NCI-H2227 (cell line): ENCODE measurements at regions not wholly inside any gene's neighbourhood (a gene's known extent, or its start where the extent isn't known, plus 50 kb on each side); places are given as distances from the start of the nearest gene placed in this dataset.
"Not testable (repeated sequence)": the region's sequence is repeated elsewhere in the genome, so short reads cannot be mapped to it uniquely, and the experiment has no call there.

Source experiments
- DNase-seq: peaks from one replicate; lab custom pipeline; 2025; ENCODE audit not compliant: unreplicated experiment; lab: John Stamatoyannopoulos, UW

DNA sequence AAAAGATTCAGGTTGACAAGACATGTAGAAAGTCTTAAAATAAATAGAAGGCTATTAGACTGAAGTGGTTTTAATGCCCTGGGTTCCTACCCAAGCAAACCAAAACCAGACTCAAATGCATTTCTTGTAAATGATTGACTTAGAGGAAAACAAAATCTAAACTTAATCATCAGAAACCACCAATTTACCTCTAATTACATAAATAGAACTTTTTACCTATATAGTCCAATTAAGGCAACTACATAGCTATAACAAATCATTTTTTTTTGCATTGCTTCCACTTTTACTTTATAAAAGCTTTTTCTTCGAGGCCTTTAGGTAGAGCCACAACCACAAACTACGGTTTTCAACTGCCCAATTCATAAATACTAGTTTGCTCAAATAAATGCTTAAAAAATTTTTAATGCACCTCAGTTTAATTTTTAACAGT, 231.3 kb upstream of the ARHGEF26 start:
- DNase-seq = no peak

DNA sequence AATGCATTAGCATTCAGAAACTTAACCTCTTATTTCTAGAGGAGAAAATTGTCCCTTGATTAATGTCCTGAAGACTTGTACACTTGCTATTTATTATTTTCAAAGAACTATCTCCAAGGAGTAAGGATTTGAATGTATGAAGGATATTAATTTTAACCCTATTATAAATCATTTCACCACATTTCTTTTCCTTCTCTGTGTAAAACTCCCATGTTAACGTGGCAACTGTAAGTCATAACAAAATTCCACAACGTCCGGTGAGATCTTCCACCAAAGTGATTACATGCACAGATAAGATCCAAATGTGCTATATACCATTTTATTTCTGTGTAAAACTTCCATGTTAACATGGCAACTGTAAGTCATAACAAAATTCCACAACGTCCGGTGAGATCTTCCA, 229.1 kb upstream of the ARHGEF26 start:
- DNase-seq = no peak

DNA sequence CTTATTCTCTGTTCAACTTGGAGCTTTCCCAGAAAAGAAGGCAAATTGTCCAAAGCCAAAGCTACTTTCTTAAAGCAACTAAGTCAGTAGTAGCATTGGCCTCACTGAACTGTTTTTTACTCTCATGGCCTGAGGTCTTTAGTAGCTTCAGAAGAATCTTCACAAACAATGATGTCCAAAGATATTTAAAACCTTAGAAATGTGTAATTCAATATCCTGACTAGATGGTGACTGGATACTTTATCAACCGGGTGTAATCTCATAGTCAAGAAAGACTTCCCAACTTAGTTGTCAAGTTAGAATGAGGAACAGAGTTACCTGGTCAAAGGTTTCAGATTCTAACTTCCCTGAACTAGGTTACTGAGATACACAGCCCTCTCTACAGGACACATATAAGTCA, 226.3 kb upstream of the ARHGEF26 start:
- DNase-seq = no peak

DNA sequence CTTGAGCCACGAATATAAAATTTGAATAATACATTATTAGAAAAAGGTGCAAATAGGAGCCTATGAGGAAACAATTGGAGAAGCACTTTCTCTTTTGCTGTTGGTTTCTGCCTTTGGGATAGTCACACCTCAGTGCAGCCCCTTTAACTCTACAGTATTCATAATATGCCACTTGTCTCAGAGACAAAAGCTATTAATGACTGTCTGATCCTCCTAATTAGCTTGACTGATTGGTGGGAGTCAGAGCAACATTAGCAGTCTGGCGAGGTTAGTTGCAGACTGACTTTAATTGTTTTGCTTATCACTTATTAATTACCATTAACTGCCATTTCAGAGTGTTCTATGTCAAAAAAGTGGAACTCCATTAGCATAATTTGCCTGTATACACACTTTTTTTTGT, 225.0 kb upstream of the ARHGEF26 start:
- no peak for DNase-seq

DNA sequence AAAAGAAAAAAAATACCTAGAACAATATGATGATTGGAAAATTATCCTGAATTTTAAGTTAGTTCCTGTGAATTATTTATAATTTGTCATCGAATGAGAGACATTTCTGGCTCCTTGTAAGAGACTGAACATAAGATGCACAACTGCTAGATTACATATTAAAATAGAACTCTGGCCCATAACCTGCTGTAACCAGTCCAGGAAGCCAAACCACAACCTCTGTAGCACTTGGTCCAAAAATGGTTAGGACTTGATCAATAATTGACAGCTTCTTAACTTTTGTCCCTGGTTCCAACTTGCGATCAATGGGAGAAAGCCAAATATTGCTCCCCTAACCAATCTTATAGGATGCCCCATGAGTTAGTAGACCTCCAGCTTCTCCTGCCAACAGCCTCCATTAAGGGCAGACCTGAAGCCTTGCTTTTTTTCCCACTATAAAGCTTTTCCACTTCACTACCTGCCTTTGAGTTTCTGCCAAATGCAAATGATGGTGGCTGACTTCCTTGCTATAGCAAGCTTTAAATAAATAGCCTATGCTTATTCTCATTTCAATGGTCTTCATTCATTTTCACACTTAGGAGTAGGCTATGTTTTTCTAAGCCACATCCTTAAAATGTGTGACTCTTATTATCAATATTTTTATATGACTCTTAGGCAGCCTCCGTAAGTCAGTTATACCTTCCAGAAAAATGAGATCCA, 224.0 kb upstream of the ARHGEF26 start:
- DNase-seq = no peak

DNA sequence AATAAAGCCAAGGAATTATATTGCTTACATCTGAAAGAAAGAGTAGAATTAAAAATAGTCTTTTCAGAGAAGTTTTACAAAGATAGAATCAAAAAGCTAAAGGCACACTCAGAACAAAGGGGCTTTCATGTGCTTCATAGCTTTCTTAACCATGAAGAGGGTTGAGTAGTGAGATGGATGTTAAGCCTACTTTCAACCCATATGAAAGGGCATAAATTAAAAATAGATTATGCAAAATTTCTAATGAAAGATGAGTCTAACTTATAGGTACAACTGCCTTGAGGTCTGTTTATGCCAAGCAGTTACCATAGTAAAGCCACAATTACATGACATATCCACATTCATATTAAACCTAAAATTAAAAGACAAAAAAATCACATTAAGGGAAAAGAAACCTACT, 223.3 kb upstream of the ARHGEF26 start:
- no peak for DNase-seq

DNA sequence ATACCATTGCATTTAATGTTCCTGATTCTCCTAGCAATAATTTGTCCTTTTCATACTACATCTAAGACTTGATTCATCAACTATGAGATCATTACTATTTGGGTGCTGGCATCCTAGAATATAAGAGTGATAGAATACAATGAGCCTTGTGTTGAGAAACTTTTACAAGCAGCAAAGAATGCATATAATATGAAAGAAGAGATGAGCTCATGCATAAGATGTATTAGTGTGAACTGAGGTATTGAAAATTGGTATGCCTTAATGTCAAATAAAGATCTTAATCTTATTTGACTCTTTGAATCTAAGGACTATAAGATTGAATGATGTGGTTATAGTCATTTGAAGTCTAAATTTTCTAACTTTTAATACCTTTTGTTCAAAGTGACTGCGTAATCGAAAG, 220.0 kb upstream of the ARHGEF26 start:
- DNase-seq = no peak

DNA sequence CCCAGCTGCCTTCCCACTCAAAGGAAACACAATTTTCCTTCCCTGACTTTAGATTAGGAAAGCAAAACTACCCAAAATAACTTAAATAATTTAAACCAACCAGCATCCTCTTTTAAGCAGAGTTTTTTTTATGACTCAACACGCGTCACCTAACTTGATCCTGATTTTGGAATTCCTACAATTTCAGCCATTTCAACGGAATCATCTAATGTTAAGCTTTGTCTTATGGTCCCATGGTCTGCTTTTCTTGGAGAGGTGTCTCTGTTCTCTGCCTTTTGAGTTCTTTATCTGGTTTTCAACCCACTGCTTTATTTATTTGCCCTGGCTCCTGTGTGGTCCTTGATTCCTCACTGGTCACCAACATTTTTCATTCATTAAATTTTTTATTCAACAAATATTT, 219.2 kb upstream of the ARHGEF26 start:
- no peak for DNase-seq

DNA sequence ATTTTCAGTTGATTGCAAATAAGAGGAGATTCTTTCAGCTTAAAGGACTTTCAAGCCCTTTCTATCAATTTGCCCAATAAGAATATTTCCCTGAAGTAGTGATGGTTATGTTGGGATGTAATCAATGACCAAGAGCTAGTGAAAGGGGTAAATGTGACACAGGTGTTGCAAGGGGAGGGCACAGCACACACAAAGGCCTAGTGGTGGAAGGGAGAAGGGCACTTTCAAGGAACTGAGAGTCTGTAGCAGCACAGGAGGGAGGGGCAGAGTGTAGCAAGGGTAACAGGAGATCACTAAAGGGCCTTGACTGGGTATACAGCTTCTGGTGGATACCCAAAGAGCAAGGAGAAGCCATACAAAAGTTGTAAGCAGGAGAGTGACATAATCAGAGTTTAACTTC, 217.8 kb upstream of the ARHGEF26 start:
- DNase-seq = no peak

DNA sequence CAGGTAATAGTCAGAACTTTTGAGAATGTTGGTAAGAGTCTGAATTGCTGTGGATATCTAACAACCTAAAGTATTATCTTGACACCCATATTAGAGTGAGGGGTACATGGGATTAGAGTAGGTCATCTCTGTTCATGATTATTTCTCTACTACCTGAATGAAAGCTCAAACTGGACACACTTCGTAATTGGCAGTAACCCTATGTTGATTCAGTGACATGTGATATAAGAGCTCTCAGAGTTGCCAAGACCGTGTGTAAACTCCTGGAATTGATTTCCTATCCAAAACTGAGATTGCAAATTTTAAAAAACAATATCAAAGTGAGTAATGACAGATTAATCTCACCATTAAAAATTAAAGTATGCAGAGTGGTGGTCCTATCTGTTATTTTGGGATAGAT, 214.8 kb upstream of the ARHGEF26 start:
- no peak for DNase-seq

DNA sequence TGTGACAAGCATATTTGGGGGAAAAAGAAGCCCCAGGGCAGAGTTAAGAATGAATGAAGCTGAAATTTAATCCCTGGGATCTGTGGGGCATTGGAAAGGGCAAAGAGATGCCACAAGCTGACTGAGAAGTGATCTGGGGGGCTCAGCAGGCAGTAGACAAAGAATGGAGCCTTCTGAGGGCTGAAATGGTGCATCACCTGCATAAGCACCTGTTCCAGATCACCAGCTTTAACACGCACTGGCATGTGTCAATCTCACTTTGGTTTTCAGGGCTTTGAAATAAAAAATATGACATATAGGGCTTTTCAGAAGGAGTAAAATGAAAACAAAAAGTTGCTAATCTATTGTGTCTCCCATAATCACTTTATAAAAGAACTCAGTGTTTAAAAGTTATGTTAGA, 210.8 kb upstream of the ARHGEF26 start:
- no peak for DNase-seq

DNA sequence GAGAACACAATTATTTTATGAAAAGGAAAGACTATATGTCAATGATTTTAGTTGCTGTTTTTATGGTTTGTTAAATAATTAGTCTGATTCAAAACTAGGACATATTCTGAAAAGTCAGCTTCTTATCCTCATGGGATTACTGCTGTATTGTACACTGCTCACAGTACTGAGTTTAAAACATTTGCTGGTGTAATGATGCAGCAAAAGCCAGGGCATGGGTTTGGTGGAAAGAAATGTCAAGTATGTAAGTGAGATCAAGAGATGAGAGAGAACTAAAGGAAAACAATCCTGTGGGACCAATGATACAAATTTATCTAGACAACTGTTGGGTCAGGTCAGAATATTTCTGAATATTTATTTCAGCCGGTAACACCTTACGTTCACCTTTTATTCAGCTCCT, 210.1 kb upstream of the ARHGEF26 start:
- no peak for DNase-seq

DNA sequence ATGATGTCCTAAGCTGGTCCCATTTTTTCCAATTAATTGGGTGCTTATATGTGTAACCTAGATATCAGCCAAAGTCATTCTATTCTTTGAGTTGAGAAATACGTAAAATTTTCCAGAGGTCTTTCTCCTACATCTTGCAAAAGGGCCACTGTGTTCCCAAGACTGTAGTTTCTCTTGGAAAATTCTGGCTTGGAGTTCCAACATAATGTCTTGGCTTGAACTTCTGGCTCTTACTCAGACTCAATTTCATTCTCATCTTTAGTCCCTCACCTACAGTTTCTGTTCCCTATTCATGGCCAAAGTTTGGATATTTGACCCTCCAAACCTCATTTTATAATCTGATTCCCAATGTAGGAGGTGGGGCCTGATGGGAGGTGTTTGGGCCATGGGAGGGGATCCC, 201.4 kb upstream of the ARHGEF26 start:
- no peak for DNase-seq

DNA sequence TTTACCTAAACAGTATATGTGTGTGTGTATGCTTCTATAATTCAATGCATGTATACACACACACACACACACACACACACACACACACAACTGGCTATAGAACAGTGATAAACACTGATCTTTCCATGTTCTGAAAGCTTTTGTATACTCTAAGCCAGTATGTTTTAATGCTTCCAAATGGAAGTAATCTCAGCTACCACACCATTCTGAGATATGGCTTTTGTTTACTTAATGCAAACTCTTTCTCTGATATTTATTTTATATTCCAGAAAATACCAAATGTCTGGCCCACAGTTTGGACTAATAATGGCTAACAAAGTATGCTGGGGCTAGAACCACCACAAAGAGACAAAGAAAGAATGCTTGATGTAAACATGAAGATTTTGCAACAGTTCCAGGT, 199.4 kb upstream of the ARHGEF26 start:
- no peak for DNase-seq

DNA sequence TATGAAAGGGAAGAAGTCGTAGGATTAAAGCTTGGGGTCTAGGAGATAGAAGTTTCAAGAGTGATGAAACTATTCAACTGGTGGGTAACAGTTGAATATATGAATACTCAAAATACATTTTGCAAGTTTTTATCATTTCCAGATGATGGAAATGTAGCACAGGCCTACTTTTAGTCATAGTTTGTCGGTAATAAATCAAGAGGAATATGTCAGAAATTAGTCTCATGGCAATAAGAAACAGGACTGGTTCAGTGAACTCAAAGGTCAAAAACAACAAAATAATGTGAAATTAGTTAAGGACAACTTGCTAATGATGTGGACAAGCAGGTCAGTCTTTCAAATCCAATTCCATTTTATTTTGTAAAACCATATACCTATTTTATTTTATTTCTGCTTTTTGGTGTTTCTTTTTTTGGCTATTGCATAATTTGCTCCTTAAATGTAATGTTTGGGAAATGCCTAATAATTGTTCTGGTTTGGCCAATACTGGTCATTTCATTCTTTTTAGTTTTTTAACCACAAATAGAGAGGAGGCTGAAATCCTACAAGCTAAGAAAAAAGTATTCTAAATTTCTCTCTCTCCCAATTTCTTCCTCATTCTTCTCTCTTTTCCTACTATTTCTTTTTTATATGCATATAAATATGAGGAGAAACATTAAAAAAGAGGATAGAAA, 195.2 kb upstream of the ARHGEF26 start:
- DNase-seq = no peak

DNA sequence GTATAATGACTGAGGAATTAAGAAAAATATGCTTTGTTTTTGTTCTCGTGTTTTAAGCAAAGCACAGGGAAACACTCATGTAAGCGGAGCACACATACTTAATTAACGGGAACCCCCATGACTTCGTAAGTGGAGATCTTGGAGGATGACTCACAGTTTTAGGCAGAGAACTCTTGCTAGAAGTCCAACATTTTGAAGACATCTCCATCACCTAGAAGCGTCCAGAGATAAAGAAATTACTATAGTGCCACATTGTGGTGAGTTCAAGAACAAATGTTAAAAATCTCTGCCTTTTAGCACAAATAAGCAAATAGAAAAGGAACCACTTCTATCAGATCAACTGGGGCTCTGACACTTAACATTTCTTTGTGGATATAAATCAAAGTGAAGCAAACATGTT, 194.1 kb upstream of the ARHGEF26 start:
- DNase-seq = no peak

DNA sequence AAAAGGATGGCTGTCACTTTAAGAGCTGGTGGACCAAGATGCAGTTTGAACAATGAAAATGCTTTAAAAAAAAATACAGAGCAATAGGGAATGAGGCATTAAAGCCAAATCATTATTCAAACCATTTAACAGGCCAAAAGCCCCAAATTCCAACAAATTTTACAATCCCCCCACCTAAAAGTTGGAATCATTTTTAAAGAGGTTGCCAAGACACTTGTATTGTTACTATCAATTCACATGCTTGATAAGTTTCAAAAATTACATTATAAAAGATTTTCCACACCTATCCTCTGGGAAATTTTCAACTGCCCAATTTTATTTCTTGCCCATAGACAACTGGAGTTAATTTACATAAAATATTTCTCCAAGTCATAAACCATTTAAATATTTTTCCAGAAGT, 192.3 kb upstream of the ARHGEF26 start:
- DNase-seq = no peak

DNA sequence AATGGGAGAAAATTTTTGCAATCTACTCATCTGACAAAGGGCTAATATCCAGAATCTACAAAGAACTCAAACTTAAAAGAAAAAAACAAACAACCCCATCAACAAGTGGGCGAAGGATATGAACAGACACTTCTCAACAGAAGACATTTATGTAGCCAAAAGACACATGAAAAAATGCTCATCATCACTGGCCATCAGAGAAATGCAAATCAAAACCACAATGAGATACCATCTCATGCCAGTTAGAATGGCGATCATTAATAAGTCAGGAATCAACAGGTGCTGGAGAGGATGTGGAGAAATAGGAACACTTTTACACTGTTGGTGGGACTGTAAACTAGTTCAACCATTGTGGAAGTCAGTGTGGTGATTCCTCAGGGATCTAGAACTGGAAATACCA, 187.7 kb upstream of the ARHGEF26 start:
- DNase-seq = not testable (repeated sequence)

DNA sequence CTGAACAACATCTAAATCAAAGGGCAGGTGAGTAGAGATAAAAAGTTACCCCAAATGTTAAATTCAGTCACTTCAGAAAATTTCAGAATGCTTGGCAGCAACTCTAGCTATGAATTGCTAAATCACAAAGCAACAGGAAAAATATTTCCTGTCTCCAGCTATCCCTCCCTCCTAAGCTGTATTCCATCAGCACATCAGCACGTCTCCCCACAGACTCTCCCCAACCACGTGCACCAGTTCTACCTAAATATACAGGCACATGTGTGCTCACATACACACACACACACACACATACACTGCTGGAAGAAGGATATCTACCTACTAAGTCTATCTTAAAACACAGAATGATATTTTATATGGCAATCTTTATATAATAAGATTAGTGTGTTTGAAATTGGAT, 177.1 kb upstream of the ARHGEF26 start:
- DNase-seq = no peak

DNA sequence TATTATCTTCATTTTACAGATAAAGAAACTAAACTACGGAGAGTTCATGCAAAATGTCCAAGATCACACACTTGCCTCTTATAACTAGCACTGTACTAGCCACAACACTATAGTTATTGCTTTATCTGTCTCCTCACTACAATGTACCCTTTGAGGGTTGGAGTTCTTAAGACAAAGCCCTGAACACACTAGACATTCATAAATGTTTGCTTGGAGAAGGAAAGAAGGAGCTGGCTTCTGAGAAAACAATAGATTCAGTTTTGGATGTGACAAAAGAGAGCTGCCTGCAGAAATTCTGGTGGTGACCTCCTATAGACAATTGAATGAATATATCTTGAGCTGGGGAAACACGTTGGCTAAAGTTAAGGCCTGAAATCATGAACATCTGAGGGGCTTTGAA, 169.9 kb upstream of the ARHGEF26 start:
- DNase-seq = no peak

DNA sequence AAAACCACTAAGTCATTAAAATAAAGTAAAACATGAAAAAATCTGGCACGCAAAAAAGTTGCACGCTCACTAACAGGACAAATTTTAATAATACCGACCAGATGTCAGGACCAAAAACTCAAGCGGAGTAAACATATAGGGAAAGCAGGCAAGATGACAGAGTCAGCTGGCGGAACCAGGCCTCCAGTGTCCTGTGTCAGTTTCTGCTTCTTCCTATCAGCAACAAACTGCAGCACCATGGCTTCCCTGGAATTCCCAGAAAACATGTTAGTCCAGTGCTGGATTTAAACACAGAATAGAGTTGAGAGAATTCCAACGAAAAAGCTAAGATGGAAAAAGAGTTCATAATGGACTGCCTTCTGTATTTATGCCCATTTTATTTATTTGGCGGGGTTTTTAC, 169.1 kb upstream of the ARHGEF26 start:
- DNase-seq = no peak

DNA sequence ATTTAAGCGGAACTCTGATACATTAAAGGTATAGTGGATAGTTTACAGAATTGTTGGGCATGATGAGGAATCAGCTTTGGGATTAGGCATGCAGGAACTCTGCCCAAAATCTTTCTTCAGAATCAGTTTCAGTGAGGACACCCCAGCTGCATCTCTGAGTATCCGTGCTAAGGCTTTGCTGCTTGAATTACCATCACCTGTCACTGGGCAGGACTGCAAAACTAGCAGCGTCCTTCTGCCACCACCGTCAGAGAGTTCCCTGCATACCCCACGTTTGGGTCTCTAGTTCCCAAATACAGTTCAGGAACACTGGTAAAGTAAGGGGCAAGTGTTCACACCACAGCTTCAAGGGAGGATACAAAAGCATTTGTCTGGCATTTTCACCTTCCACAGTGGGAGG, 164.6 kb upstream of the ARHGEF26 start:
- no peak for DNase-seq

DNA sequence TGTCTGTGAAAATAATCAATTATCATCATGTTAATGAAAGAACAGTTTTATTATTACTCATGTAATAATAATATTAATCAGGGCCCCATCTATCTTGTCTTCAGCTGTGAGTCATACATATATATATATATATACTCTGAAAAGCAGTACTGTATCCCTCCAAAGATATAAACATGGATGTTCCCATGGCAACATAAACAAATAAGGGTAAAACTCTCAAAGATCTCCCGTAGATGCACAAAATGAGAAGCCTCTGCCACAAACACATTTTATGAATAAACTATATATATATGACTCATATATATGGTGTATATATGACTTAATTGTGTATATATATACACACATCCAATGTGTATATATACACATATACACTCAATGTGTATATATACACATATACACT, 163.8 kb upstream of the ARHGEF26 start:
- DNase-seq = no peak
